Cardiac fibroblast (primary cell): ENCODE measurements at regions not wholly inside any gene's neighbourhood (a gene's known extent, or its start where the extent isn't known, plus 50 kb on each side); places are given as distances from the start of the nearest gene placed in this dataset.

ENCODE experiments used
- DNase-seq, 2 donors: peaks; one replicate each; pipeline versions ENCODE4 v3.0.0 to v3.0.0-alpha.2; 2010; ENCODE audit warnings: low read depth in 2 of 2
- H3K4me3 ChIP-seq, 2 donors: replicated peaks in 1 of 2; 1 replicate in 1 of 2; 2 replicates in 1 of 2; pipeline ENCODE4 v1.5.1; 2011; ENCODE audit warnings: low read depth in 2 of 2, low read length in 2 of 2, mild to moderate bottlenecking in 2 of 2, moderate library complexity in 1 of 2
- CTCF ChIP-seq: IDR thresholded peaks from one replicate; pipeline ENCODE4 v1.5.1; 2011; ENCODE audit warnings: low read depth, mild to moderate bottlenecking, low read length, inconsistent platforms

GRCh38 chr15:81450721-81451120 is 76.7 kb upstream of the TMC3 start:
- DNase-seq: no peak
- no peak for TF ChIP-seq CTCF
- H3K4me3 ChIP-seq: no peak overlapping the region

- TF ChIP-seq CTCF: no peak
- H3K4me3 ChIP-seq: no peak overlapping the region
- no peak for DNase-seq
Observed at GRCh38 chr15:81449836-81450474, 75.9 kb upstream of the TMC3 start.

GRCh38 chr15:81443040-81443820 is 69.2 kb upstream of the TMC3 start:
- DNase-seq: no peak
- H3K4me3 ChIP-seq: no peak overlapping the region
- TF ChIP-seq CTCF: no peak

GRCh38 chr15:81442454-81442853 is 68.4 kb upstream of the TMC3 start:
- DNase-seq: no peak
- no peak overlapping the region for H3K4me3 ChIP-seq
- no peak for TF ChIP-seq CTCF

- TF ChIP-seq CTCF: no peak
- DNase-seq: no peak
- H3K4me3 ChIP-seq: no peak overlapping the region
Observed at GRCh38 chr15:81434851-81435250, 60.8 kb upstream of the TMC3 start.

GRCh38 chr15:81433462-81433861 is 59.4 kb upstream of the TMC3 start:
- no peak for TF ChIP-seq CTCF
- DNase-seq: no peak
- no peak overlapping the region for H3K4me3 ChIP-seq
